IPS-15b (cell line): ENCODE measurements at regions not wholly inside any gene's neighbourhood (a gene's known extent, or its start where the extent isn't known, plus 50 kb on each side); places are given as distances from the start of the nearest gene placed in this dataset.

Experiments
- H3K27me3 ChIP-seq: one replicate; pipeline ENCODE4 v1.6.1; 2013; ENCODE audit warnings: low read length; ENCODE audit not compliant: control insufficient read depth, insufficient read depth
- H3K36me3 ChIP-seq: one replicate; pipeline ENCODE4 v1.6.1; 2013; ENCODE audit warnings: low read length; ENCODE audit not compliant: control insufficient read depth, insufficient read depth
- H3K4me1 ChIP-seq: one replicate; pipeline ENCODE4 v1.6.1; 2013; ENCODE audit warnings: mild to moderate bottlenecking, low read length; ENCODE audit not compliant: control insufficient read depth, insufficient read depth
- H3K4me3 ChIP-seq: one replicate; pipeline ENCODE4 v1.5.1; 2013; ENCODE audit warnings: low read depth, low read length
- H3K9ac ChIP-seq: one replicate; pipeline ENCODE4 v1.6.1; 2013; ENCODE audit warnings: low read depth, mild to moderate bottlenecking, low read length
- H3K9me3 ChIP-seq: one replicate; pipeline ENCODE4 v1.6.1; 2013; ENCODE audit warnings: mild to moderate bottlenecking, low read length; ENCODE audit not compliant: control insufficient read depth, insufficient read depth

GRCh38 chr3:168752339-168752738 lies 656.6 kb upstream of the GOLIM4 start:
- Histone ChIP-seq H3K9ac (no peak overlapping the region), H3K27me3 (no peaks in the 10 kb centered on the region), H3K36me3 (no peaks in the 10 kb centered on the region), H3K4me3 (no peak overlapping the region), H3K9me3 (no peaks in the 10 kb centered on the region), H3K4me1 (no peaks in the 10 kb centered on the region)

- Histone ChIP-seq H3K36me3 (no peaks in the 10 kb centered on the region), H3K9ac (no peak overlapping the region), H3K27me3 (no peaks in the 10 kb centered on the region), H3K4me1 (no peaks in the 10 kb centered on the region), H3K9me3 (no peaks in the 10 kb centered on the region), H3K4me3 (no peak overlapping the region)
Measured at GRCh38 chr3:168747697-168748096, 652.0 kb upstream of the GOLIM4 start.

- Histone ChIP-seq H3K36me3 (no peaks in the 10 kb centered on the region), H3K4me1 (peaks cover 5% of the 10 kb centered on the region), H3K27me3 (no peaks in the 10 kb centered on the region)
Measured at GRCh38 chr3:168738527-168739325, 643.0 kb upstream of the GOLIM4 start.

GRCh38 chr3:168736202-168736601 lies 640.5 kb upstream of the GOLIM4 start:
- Histone ChIP-seq H3K9ac (no peak overlapping the region), H3K4me1 (peaks cover 5% of the 10 kb centered on the region), H3K36me3 (no peaks in the 10 kb centered on the region), H3K4me3 (no peak overlapping the region), H3K27me3 (no peaks in the 10 kb centered on the region), H3K9me3 (no peaks in the 10 kb centered on the region)

More at GRCh38 chr3:168738527-168739325, 643.0 kb upstream of the GOLIM4 start:
- H3K9ac ChIP-seq: no peak overlapping the region
- no peaks in the 10 kb centered on the region for H3K9me3 ChIP-seq
- no peak overlapping the region for H3K4me3 ChIP-seq

- no peaks in the 10 kb centered on the region for H3K36me3 ChIP-seq
- no peak overlapping the region for H3K9ac ChIP-seq
- no peaks in the 10 kb centered on the region for H3K9me3 ChIP-seq
- H3K27me3 ChIP-seq: no peaks in the 10 kb centered on the region
- H3K4me3 ChIP-seq: no peak overlapping the region
- no peaks in the 10 kb centered on the region for H3K4me1 ChIP-seq
Measured at GRCh38 chr3:168730073-168730472, 634.3 kb upstream of the GOLIM4 start.

GRCh38 chr3:168722091-168722490 lies 626.4 kb upstream of the GOLIM4 start:
- no peaks in the 10 kb centered on the region for H3K36me3 ChIP-seq
- no peaks in the 10 kb centered on the region for H3K9me3 ChIP-seq
- no peaks in the 10 kb centered on the region for H3K4me1 ChIP-seq
- H3K9ac ChIP-seq: no peak overlapping the region
- H3K27me3 ChIP-seq: no peaks in the 10 kb centered on the region
- H3K4me3 ChIP-seq: no peak overlapping the region

- Histone ChIP-seq H3K9me3 (no peaks in the 10 kb centered on the region), H3K36me3 (no peaks in the 10 kb centered on the region), H3K4me3 (no peak overlapping the region), H3K4me1 (no peaks in the 10 kb centered on the region), H3K27me3 (no peaks in the 10 kb centered on the region), H3K9ac (no peak overlapping the region)
Measured at GRCh38 chr3:168714609-168715240, 619.0 kb upstream of the GOLIM4 start.

- Histone ChIP-seq H3K36me3 (no peaks in the 10 kb centered on the region), H3K4me1 (no peaks in the 10 kb centered on the region), H3K27me3 (no peaks in the 10 kb centered on the region), H3K9ac (no peak overlapping the region), H3K9me3 (no peaks in the 10 kb centered on the region), H3K4me3 (no peak overlapping the region)
Measured at GRCh38 chr3:168709073-168709472, 613.3 kb upstream of the GOLIM4 start.

- H3K9me3 ChIP-seq: no peaks in the 10 kb centered on the region
- no peaks in the 10 kb centered on the region for H3K27me3 ChIP-seq
- no peak overlapping the region for H3K4me3 ChIP-seq
- H3K9ac ChIP-seq: no peak overlapping the region
- H3K36me3 ChIP-seq: no peaks in the 10 kb centered on the region
- no peaks in the 10 kb centered on the region for H3K4me1 ChIP-seq
Measured at GRCh38 chr3:168707900-168708299, 612.2 kb upstream of the GOLIM4 start.

GRCh38 chr3:168705412-168705811 lies 609.7 kb upstream of the GOLIM4 start:
- Histone ChIP-seq H3K36me3 (no peaks in the 10 kb centered on the region), H3K4me1 (no peaks in the 10 kb centered on the region), H3K4me3 (no peak overlapping the region), H3K9ac (no peak overlapping the region), H3K27me3 (no peaks in the 10 kb centered on the region), H3K9me3 (no peaks in the 10 kb centered on the region)

- no peak overlapping the region for H3K9ac ChIP-seq
- H3K4me3 ChIP-seq: no peak overlapping the region
- no peaks in the 10 kb centered on the region for H3K36me3 ChIP-seq
Measured at GRCh38 chr3:168696051-168696450, 600.3 kb upstream of the GOLIM4 start.

GRCh38 chr3:168693870-168694269 lies 598.1 kb upstream of the GOLIM4 start:
- Histone ChIP-seq H3K27me3 (no peaks in the 10 kb centered on the region), H3K9me3 (no peaks in the 10 kb centered on the region), H3K4me3 (no peak overlapping the region), H3K36me3 (no peaks in the 10 kb centered on the region), H3K4me1 (peaks cover 5% of the 10 kb centered on the region), H3K9ac (no peak overlapping the region)

More at GRCh38 chr3:168696051-168696450, 600.3 kb upstream of the GOLIM4 start:
- no peaks in the 10 kb centered on the region for H3K9me3 ChIP-seq
- no peaks in the 10 kb centered on the region for H3K27me3 ChIP-seq
- H3K4me1 ChIP-seq: peaks cover 5% of the 10 kb centered on the region
